Adrenal gland (tissue), 9 donors: ENCODE measurements at regions not wholly inside any gene's neighbourhood (a gene's known extent, or its start where the extent isn't known, plus 50 kb on each side); places are given as distances from the start of the nearest gene placed in this dataset.

ENCODE experiments used
- DNase-seq, 7 donors: peaks; one replicate each; pipeline ENCODE4 v3.0.0-alpha.2; 2019 to 2020
- H3K27ac ChIP-seq, 5 donors: fragments of 200-600 bp; sonication (generic) in 4 of 5; 1 replicate in 3 of 5; 2 replicates in 2 of 5; pipeline versions ENCODE4 v1.5.1 to v1.8.0; 2016 to 2020; ENCODE audit warnings: mild to moderate bottlenecking in 1 of 5
- H3K27me3 ChIP-seq: fragments of 200-600 bp; 2 replicates; pipeline ENCODE4 v1.8.0; 2021
- H3K36me3 ChIP-seq, 2 donors: fragments of 200-600 bp; replicated peaks in 1 of 2; 1 replicate in 1 of 2; 2 replicates in 1 of 2; pipeline versions ENCODE4 v1.5.1 to v1.8.0; 2018 to 2022
- H3K4me1 ChIP-seq, 2 donors: fragments of 200-600 bp; replicated peaks in 1 of 2; 1 replicate in 1 of 2; 2 replicates in 1 of 2; pipeline versions ENCODE4 v1.5.1 to v1.8.0; 2018 to 2021
- H3K4me3 ChIP-seq, 4 donors: fragments of 200-600 bp; sonication (generic) in 3 of 4; one replicate each; pipeline ENCODE4 v1.5.1; 2016 to 2018
- H3K9me3 ChIP-seq, 3 donors: fragments of 200-600 bp; sonication (generic) in 1 of 3; replicated peaks in 1 of 3; 1 replicate in 2 of 3; 2 replicates in 1 of 3; pipeline versions ENCODE4 v1.5.1 to v1.8.0; 2016 to 2021
- POLR2A ChIP-seq, 2 donors: fragments of 450-650 bp; IDR thresholded peaks; one replicate each; pipeline ENCODE4 v1.6.1; 2017; ENCODE audit warnings: antibody characterized with exemption in 2 of 2, mild to moderate bottlenecking in 2 of 2, moderate library complexity in 1 of 2
- WGBS, 4 donors: extraction: QIAGEN DNeasy Blood & Tissue Kit in 2 of 4; methylation state at CpG; one replicate each; pipeline versions ENCODE4 v1.1.5 to v1.1.7; 2013 to 2017; 5-methylcytosine and 5-hydroxymethylcytosine counted together
- intact Hi-C, 2 donors: fragments of 100-400 bp; cut with DNase I; formaldehyde crosslinking; loops; one replicate each; pipeline versions ENCODE4 v1.14.1 to v1.15.0; 2022 to 2023
- TF ChIP-seq, protein P1 (sequence below), 6 experiments: fragments of 450-650 bp in 4 of 6; fragments of 200-600 bp in 2 of 6; sonication (generic) in 1 of 6; IDR thresholded peaks; 1 replicate in 5 of 6; 2 replicates in 1 of 6; pipeline versions ENCODE4 v1.5.1 to v1.8.0; 2016 to 2021; ENCODE audit warnings: antibody characterized with exemption in 6 of 6, mild to moderate bottlenecking in 2 of 6, moderate library complexity in 1 of 6
- donor health status: healthy with polysubstance abuse.
- donor health status: Bipolar disorder and iron deficiency.
- donor health status: DM: yes; HTN: yes; CAD: no.
- donor health status: DM: no; HTN: no; CAD: no.
- donor health status: DM: no; HTN: no; CAD: no.

DNA sequence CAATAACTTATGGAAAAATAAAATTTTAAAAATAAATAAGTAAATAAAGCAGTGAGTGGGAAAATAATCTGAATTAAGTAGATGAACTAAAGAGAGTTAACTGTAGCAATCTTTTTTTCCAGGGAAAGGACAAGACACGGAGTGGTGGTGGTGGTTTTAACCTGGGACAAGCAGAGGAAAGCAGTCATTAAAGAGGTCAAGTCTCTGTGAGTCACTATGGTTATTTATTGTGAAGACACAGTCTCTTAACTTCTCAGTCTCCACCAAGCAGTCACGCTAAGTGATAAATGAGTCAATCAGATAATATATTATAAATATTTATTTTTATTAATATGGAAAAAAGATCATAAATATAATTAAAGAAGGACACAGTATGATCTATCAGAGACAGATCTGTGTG, 228.1 kb upstream of the MEOX2 start:
- no peaks in the 10 kb centered on the region for H3K27me3 ChIP-seq
- H3K27ac ChIP-seq: no peak overlapping the region
- WGBS, 4 donors: 69 to 74% (median 72%) methylated on average over 2 of the region's 2 CpGs
- no peak overlapping the region for H3K4me3 ChIP-seq
- no peaks in the 10 kb centered on the region for H3K4me1 ChIP-seq
- H3K36me3 ChIP-seq: no peaks in the 10 kb centered on the region
- TF ChIP-seq POLR2A (IDR thresholded peaks at IDR 0.05): no peak
- TF ChIP-seq, protein P1, sequence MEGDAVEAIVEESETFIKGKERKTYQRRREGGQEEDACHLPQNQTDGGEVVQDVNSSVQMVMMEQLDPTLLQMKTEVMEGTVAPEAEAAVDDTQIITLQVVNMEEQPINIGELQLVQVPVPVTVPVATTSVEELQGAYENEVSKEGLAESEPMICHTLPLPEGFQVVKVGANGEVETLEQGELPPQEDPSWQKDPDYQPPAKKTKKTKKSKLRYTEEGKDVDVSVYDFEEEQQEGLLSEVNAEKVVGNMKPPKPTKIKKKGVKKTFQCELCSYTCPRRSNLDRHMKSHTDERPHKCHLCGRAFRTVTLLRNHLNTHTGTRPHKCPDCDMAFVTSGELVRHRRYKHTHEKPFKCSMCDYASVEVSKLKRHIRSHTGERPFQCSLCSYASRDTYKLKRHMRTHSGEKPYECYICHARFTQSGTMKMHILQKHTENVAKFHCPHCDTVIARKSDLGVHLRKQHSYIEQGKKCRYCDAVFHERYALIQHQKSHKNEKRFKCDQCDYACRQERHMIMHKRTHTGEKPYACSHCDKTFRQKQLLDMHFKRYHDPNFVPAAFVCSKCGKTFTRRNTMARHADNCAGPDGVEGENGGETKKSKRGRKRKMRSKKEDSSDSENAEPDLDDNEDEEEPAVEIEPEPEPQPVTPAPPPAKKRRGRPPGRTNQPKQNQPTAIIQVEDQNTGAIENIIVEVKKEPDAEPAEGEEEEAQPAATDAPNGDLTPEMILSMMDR (IDR thresholded peaks at IDR 0.05): no peak
- intact Hi-C loops: no loop called here
- no peak for DNase-seq
- no peaks in the 10 kb centered on the region for H3K9me3 ChIP-seq

DNA sequence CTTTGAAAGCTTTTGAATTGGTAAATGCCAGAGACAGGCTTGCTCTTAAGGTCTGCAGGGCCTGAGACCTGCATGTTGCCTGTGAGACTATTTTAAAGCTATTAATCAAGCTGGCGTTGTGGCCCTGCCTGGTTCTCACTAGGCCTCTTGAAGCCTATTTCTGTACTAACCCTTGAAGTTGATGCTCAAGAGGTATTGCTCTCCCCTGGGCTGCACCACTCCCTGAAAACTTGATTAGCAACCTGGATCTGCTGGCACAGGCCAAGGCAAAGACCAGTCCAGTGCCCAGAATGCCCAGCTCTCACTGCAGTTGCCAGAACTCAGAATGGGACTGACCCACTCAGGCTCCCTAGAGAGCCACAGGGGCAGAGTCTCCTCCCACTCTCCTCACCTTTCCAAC, 220.0 kb upstream of the MEOX2 start:
- no peak overlapping the region for H3K4me3 ChIP-seq
- no peak overlapping the region for H3K27ac ChIP-seq
- no peaks in the 10 kb centered on the region for H3K36me3 ChIP-seq
- H3K9me3 ChIP-seq: no peaks in the 10 kb centered on the region
- H3K27me3 ChIP-seq: no peaks in the 10 kb centered on the region
- 78 to 92% (median 88%) methylated on average over 1 of the region's 1 CpG; no CpG with 5 or more reads in 1 of the 4 donors for WGBS, 4 donors
- no peak for DNase-seq
- intact Hi-C loops: no loop called here
- no peaks in the 10 kb centered on the region for H3K4me1 ChIP-seq
- TF ChIP-seq, protein P1 (IDR thresholded peaks at IDR 0.05): no peak
- TF ChIP-seq POLR2A (IDR thresholded peaks at IDR 0.05): no peak

DNA sequence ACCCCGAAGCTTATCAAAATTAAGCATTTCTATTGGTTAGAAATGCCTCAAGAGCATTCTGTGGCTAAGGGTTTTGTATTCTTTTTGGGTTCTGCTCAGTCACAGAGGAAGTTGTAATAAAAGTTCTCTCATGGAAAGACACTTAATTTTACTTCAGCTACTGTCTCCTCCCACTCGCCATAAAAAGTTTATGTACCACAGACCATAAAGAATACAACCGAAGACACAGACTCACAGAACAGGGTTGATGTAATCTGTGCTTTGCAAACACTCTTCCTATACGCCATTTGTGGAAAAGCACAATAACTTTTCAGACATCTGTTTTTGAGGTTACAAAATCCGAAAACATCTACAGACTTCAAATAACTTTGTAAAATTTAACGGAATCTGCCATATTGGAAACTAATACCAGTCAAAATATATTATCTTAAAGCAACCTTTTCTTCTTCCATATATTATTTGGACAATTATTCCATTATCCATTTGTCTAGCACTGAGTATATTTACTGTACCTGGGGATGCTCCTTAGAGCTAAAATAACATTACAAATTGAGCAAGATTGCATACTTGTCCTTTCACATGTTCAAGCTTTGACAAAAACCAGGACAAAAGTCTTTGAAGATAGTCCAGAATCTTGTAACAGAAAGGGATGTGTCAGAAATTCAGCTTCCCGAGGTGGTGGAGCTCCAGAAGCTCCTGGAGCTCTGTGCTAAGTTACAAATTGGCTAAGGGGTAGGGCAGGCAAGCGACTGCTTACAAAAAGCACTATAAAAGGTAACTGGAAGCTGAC, 219.0 kb upstream of the MEOX2 start:
- DNase-seq: no peak
- H3K4me3 ChIP-seq: no peak overlapping the region
- H3K27me3 ChIP-seq: no peaks in the 10 kb centered on the region
- no peaks in the 10 kb centered on the region for H3K9me3 ChIP-seq
- no peaks in the 10 kb centered on the region for H3K36me3 ChIP-seq
- TF ChIP-seq, protein P1 (IDR thresholded peaks at IDR 0.05): no peak
- TF ChIP-seq POLR2A (IDR thresholded peaks at IDR 0.05): no peak
- intact Hi-C loops: no loop called here
- H3K27ac ChIP-seq: no peak overlapping the region
- no peaks in the 10 kb centered on the region for H3K4me1 ChIP-seq
- 74 to 83% (median 77%) methylated on average over 8 of the region's 8 CpGs for WGBS, 4 donors

DNA sequence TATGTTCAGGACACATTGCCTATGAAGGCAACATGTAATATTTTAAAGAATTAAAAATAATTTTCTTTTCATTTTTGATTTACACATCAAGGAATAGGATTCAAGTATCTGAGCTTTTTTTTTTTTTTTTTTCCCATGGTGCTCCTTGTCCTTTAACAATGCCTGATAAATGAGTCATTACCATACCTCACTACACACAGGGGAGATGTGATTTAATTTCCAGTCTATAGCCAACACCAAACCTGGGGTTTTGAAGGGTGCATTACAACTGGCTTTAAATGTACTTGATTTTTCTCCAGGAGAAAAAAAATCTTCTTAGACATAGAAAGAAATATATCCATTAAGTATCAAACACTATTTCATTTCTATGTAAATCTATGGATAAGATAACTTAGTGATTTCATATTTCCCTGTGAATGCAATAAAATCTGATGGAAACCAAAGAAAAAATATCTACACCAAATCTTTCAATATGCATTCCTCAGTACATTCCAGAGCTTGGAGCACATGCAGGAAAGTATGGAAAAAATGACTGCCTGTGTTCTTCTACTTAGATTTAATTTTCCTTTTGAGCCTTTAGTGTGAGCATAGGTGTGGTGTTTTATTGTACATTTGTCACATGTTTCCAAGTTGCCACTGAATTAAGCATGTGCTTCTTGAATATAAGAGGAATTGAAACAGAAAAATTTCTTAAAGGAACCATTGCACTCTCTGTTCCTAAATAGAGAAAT, 204.8 kb upstream of the MEOX2 start:
- Histone ChIP-seq H3K4me1 (no peaks in the 10 kb centered on the region), H3K27me3 (no peaks in the 10 kb centered on the region)

More for the DNA sequence above, 204.8 kb upstream of the MEOX2 start:
- H3K36me3 ChIP-seq: no peaks in the 10 kb centered on the region
- H3K9me3 ChIP-seq: no peaks in the 10 kb centered on the region
- DNase-seq: no peak
- H3K4me3 ChIP-seq: no peak overlapping the region
- intact Hi-C loops: no loop called here
- no peak overlapping the region for H3K27ac ChIP-seq
- TF ChIP-seq, protein P1 (IDR thresholded peaks at IDR 0.05): no peak
- TF ChIP-seq POLR2A (IDR thresholded peaks at IDR 0.05): no peak
